Loucy (cell line): ENCODE measurements at regions not wholly inside any gene's neighbourhood (a gene's known extent, or its start where the extent isn't known, plus 50 kb on each side); places are given as distances from the start of the nearest gene placed in this dataset.

Source experiments
- H2AFZ ChIP-seq: fragments of 200-600 bp; sonication (generic); 2 replicates; pipeline ENCODE4 v1.6.0; 2016; ENCODE audit warnings: antibody characterized with exemption, mild to moderate bottlenecking, low read length, moderate library complexity
- H3F3A ChIP-seq: fragments of 200-600 bp; 2 replicates; pipeline ENCODE4 v1.6.0; 2016; ENCODE audit warnings: antibody characterized with exemption, low read depth, mild to moderate bottlenecking
- H3K27me3 ChIP-seq: fragments of 200-600 bp; sonication (generic); 2 replicates; pipeline ENCODE4 v1.6.1; 2014; ENCODE audit warnings: low read length, mild to moderate bottlenecking; ENCODE audit not compliant: insufficient read depth, poor library complexity, severe bottlenecking
- H3K36me3 ChIP-seq: fragments of 200-600 bp; sonication (generic); 2 replicates; pipeline ENCODE4 v1.6.1; 2016; ENCODE audit warnings: low read length; ENCODE audit not compliant: insufficient read depth
- H3K4me1 ChIP-seq: fragments of 200-600 bp; sonication (generic); 2 replicates; pipeline ENCODE4 v1.5.1; 2014; ENCODE audit warnings: low read length, mild to moderate bottlenecking; ENCODE audit not compliant: insufficient read depth, poor library complexity, severe bottlenecking
- H3K4me2 ChIP-seq: fragments of 200-600 bp; sonication (generic); 2 replicates; pipeline ENCODE4 v1.6.0; 2014; ENCODE audit warnings: antibody characterized with exemption, low read length, low read depth, mild to moderate bottlenecking; ENCODE audit not compliant: poor library complexity, severe bottlenecking
- H3K4me3 ChIP-seq: fragments of 200-600 bp; sonication (generic); 2 replicates; pipeline ENCODE4 v1.5.1; 2014; ENCODE audit warnings: low read length, mild to moderate bottlenecking, mixed read lengths; ENCODE audit not compliant: poor library complexity, severe bottlenecking
- H3K79me2 ChIP-seq: fragments of 200-600 bp; sonication (generic); 2 replicates; pipeline ENCODE4 v1.6.1; 2014; ENCODE audit warnings: low read length; ENCODE audit not compliant: insufficient read depth
- H3K9ac ChIP-seq: fragments of 200-600 bp; sonication (generic); 2 replicates; pipeline ENCODE4 v1.6.0; 2014; ENCODE audit warnings: mild to moderate bottlenecking, low read depth, low read length, moderate library complexity; ENCODE audit not compliant: poor library complexity, severe bottlenecking
- H3K9me2 ChIP-seq: fragments of 200-600 bp; sonication (generic); replicated peaks from 2 replicates; pipeline ENCODE4 v1.6.1; 2016; ENCODE audit warnings: low read depth, low read length, mixed read lengths
- H3K9me3 ChIP-seq: fragments of 200-600 bp; sonication (generic); 2 replicates; pipeline ENCODE4 v1.6.1; 2014; ENCODE audit warnings: mild to moderate bottlenecking, antibody characterized with exemption, low read length, low read depth; ENCODE audit not compliant: insufficient read depth
- H4K20me1 ChIP-seq: fragments of 200-600 bp; sonication (generic); 2 replicates; pipeline ENCODE4 v1.6.0; 2014; ENCODE audit warnings: antibody characterized with exemption, low read length, mild to moderate bottlenecking; ENCODE audit not compliant: insufficient read depth, poor library complexity, severe bottlenecking
- EZH2phosphoT487 ChIP-seq: fragments of 200-600 bp; IDR thresholded peaks from 2 replicates; pipeline ENCODE4 v1.6.1; 2018; ENCODE audit warnings: antibody characterized with exemption, mild to moderate bottlenecking, moderate library complexity, borderline replicate concordance
- TF ChIP-seq, protein P1 (sequence below): fragments of 200-600 bp; sonication (generic); conservative IDR thresholded peaks from 2 replicates; pipeline ENCODE4 v1.5.1; 2014; ENCODE audit warnings: mild to moderate bottlenecking, antibody characterized with exemption, low read length

- H2AFZ ChIP-seq, result no peak overlapping the region
- H3K4me2 ChIP-seq, result no peak overlapping the region
- H3K27me3 ChIP-seq, result no peaks in the 10 kb centered on the region
- H3K9me2 ChIP-seq, result no peaks in the 10 kb centered on the region
- no peaks in the 10 kb centered on the region for H3K9me3 ChIP-seq
- H3F3A ChIP-seq, result no peaks in the 10 kb centered on the region
- no peaks in the 10 kb centered on the region for H3K79me2 ChIP-seq
- no peak overlapping the region for H3K9ac ChIP-seq
- H3K4me1 ChIP-seq, result no peaks in the 10 kb centered on the region
- H4K20me1 ChIP-seq, result no peaks in the 10 kb centered on the region
- H3K4me3 ChIP-seq, result no peak overlapping the region
- TF ChIP-seq, protein P1, sequence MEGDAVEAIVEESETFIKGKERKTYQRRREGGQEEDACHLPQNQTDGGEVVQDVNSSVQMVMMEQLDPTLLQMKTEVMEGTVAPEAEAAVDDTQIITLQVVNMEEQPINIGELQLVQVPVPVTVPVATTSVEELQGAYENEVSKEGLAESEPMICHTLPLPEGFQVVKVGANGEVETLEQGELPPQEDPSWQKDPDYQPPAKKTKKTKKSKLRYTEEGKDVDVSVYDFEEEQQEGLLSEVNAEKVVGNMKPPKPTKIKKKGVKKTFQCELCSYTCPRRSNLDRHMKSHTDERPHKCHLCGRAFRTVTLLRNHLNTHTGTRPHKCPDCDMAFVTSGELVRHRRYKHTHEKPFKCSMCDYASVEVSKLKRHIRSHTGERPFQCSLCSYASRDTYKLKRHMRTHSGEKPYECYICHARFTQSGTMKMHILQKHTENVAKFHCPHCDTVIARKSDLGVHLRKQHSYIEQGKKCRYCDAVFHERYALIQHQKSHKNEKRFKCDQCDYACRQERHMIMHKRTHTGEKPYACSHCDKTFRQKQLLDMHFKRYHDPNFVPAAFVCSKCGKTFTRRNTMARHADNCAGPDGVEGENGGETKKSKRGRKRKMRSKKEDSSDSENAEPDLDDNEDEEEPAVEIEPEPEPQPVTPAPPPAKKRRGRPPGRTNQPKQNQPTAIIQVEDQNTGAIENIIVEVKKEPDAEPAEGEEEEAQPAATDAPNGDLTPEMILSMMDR, result no peak
- no peak for TF ChIP-seq EZH2phosphoT487
- no peaks in the 10 kb centered on the region for H3K36me3 ChIP-seq
Measured at GRCh38 chr15:29885183-29885582, 62.9 kb upstream of the TJP1 start.

GRCh38 chr15:29883126-29883525 lies 60.9 kb upstream of the TJP1 start:
- Histone ChIP-seq H3K4me3 (no peak overlapping the region), H3K9ac (no peak overlapping the region), H2AFZ (no peak overlapping the region)

GRCh38 chr15:29880886-29881285 lies 58.6 kb upstream of the TJP1 start:
- Histone ChIP-seq H3K9me3 (no peaks in the 10 kb centered on the region), H3K79me2 (no peaks in the 10 kb centered on the region), H3K36me3 (no peaks in the 10 kb centered on the region), H3K27me3 (no peaks in the 10 kb centered on the region), H3F3A (no peaks in the 10 kb centered on the region), H2AFZ (no peak overlapping the region), H3K4me2 (no peak overlapping the region), H4K20me1 (no peaks in the 10 kb centered on the region), H3K9ac (no peak overlapping the region), H3K4me1 (no peaks in the 10 kb centered on the region), H3K4me3 (no peak overlapping the region), H3K9me2 (no peaks in the 10 kb centered on the region)
- TF ChIP-seq, protein P1, result no peak
- no peak for TF ChIP-seq EZH2phosphoT487

More at GRCh38 chr15:29883126-29883525, 60.9 kb upstream of the TJP1 start:
- no peaks in the 10 kb centered on the region for H3K9me3 ChIP-seq
- no peaks in the 10 kb centered on the region for H3F3A ChIP-seq
- H3K9me2 ChIP-seq, result no peaks in the 10 kb centered on the region
- no peaks in the 10 kb centered on the region for H3K36me3 ChIP-seq
- no peak overlapping the region for H3K4me2 ChIP-seq
- H3K27me3 ChIP-seq, result no peaks in the 10 kb centered on the region
- no peaks in the 10 kb centered on the region for H4K20me1 ChIP-seq
- H3K4me1 ChIP-seq, result no peaks in the 10 kb centered on the region
- TF ChIP-seq, protein P1, result no peak
- TF ChIP-seq EZH2phosphoT487, result no peak
- H3K79me2 ChIP-seq, result no peaks in the 10 kb centered on the region
